Mesendoderm (in vitro differentiated cells): ENCODE measurements at regions not wholly inside any gene's neighbourhood (a gene's known extent, or its start where the extent isn't known, plus 50 kb on each side); places are given as distances from the start of the nearest gene placed in this dataset.

Source experiments
- DNase-seq: peaks from one replicate; pipeline ENCODE4 v3.0.0; 2013
- H2AK5ac ChIP-seq: 2 replicates; pipeline ENCODE4 v1.6.1; 2013; ENCODE audit warnings: low read length, inconsistent platforms
- H2BK120ac ChIP-seq: 2 replicates; pipeline ENCODE4 v1.6.1; 2013; ENCODE audit warnings: low read depth, mild to moderate bottlenecking, low read length, moderate library complexity, mixed read lengths
- H2BK15ac ChIP-seq: replicated peaks from 2 replicates; pipeline ENCODE4 v1.6.1; 2013; ENCODE audit warnings: low read depth, mild to moderate bottlenecking, moderate library complexity
- H2BK5ac ChIP-seq: 2 replicates; pipeline ENCODE4 v1.6.1; 2013; ENCODE audit warnings: low read length, inconsistent platforms
- H3K18ac ChIP-seq: 2 replicates; pipeline ENCODE4 v1.6.1; 2013; ENCODE audit warnings: mild to moderate bottlenecking, low read length, mixed read lengths
- H3K23ac ChIP-seq: one replicate; pipeline ENCODE4 v1.6.1; 2013; ENCODE audit warnings: low read length
- H3K27ac ChIP-seq: 2 replicates; pipeline ENCODE4 v1.5.1; 2013; ENCODE audit warnings: low read depth, mild to moderate bottlenecking, inconsistent platforms, low read length, moderate library complexity
- H3K27me3 ChIP-seq: 2 replicates; pipeline ENCODE4 v1.6.1; 2013; ENCODE audit warnings: low read length, control low read depth, mild to moderate bottlenecking, inconsistent platforms; ENCODE audit not compliant: insufficient read depth, poor library complexity
- H3K36me3 ChIP-seq: 2 replicates; pipeline ENCODE4 v1.6.1; 2013; ENCODE audit warnings: low read length, inconsistent platforms; ENCODE audit not compliant: control insufficient read depth, insufficient read depth
- H3K4ac ChIP-seq: one replicate; pipeline ENCODE4 v1.6.1; 2013; ENCODE audit warnings: low read depth, mild to moderate bottlenecking, low read length, moderate library complexity
- H3K4me1 ChIP-seq: 2 replicates; pipeline ENCODE4 v1.6.1; 2013; ENCODE audit warnings: low read depth, low read length, inconsistent platforms; ENCODE audit not compliant: control insufficient read depth
- H3K4me2 ChIP-seq: 2 replicates; pipeline ENCODE4 v1.6.1; 2013; ENCODE audit warnings: low read length
- H3K4me3 ChIP-seq: 2 replicates; pipeline ENCODE4 v1.5.1; 2013; ENCODE audit warnings: mild to moderate bottlenecking, low read length
- H3K56ac ChIP-seq: one replicate; pipeline ENCODE4 v1.6.1; 2013; ENCODE audit warnings: low read length
- H3K79me1 ChIP-seq: 2 replicates; pipeline ENCODE4 v1.6.1; 2013; ENCODE audit warnings: low read length, inconsistent platforms
- H3K79me2 ChIP-seq: 2 replicates; pipeline ENCODE4 v1.6.1; 2013; ENCODE audit warnings: mild to moderate bottlenecking, low read length; ENCODE audit not compliant: control insufficient read depth, insufficient read depth
- H3K9ac ChIP-seq: 2 replicates; pipeline ENCODE4 v1.6.1; 2013; ENCODE audit warnings: low read length, inconsistent platforms
- H4K5ac ChIP-seq: one replicate; pipeline ENCODE4 v1.6.1; 2013; ENCODE audit warnings: low read length
- H4K8ac ChIP-seq: one replicate; pipeline ENCODE4 v1.6.1; 2013; ENCODE audit warnings: low read depth, mild to moderate bottlenecking, control low read depth, low read length, moderate library complexity
- WGBS: extraction: QIAGEN DNeasy Blood & Tissue Kit; methylation state at CpG from one replicate; pipeline ENCODE4 v1.1.7; 2013; ENCODE audit warnings: low lambda C conversion rate, missing lambda C conversion rate; ENCODE audit not compliant: insufficient coverage; ENCODE audit errors: extremely low coverage; 5-methylcytosine and 5-hydroxymethylcytosine counted together

- Histone ChIP-seq H2BK120ac (no peak overlapping the region), H2AK5ac (no peak overlapping the region), H3K36me3 (no peaks in the 10 kb centered on the region), H3K4me1 (peaks cover 3% of the 10 kb centered on the region), H3K27me3 (no peaks in the 10 kb centered on the region), H3K4ac (no peak overlapping the region), H3K79me2 (no peaks in the 10 kb centered on the region), H3K79me1 (no peaks in the 10 kb centered on the region), H3K4me2 (no peak overlapping the region), H3K23ac (no peak overlapping the region), H2BK15ac (no peak overlapping the region), H4K8ac (no peak overlapping the region), H3K18ac (no peak overlapping the region), H3K4me3 (no peak overlapping the region), H2BK5ac (no peak overlapping the region), H3K9ac (no peak overlapping the region), H4K5ac (no peak overlapping the region), H3K27ac (no peak overlapping the region), H3K56ac (no peak overlapping the region)
- WGBS: no CpG with 5 or more reads among the region's 5 CpGs
- no peak for DNase-seq
Measured at GRCh38 chr1:4045397-4046010, 145.4 kb upstream of the C1orf174 start.

GRCh38 chr1:4046836-4047461 lies 146.9 kb upstream of the C1orf174 start:
- Histone ChIP-seq H3K4me2 (no peak overlapping the region), H3K79me2 (no peaks in the 10 kb centered on the region), H3K27ac (no peak overlapping the region), H3K36me3 (no peaks in the 10 kb centered on the region), H2BK5ac (no peak overlapping the region), H3K4me1 (peaks cover 3% of the 10 kb centered on the region), H2BK120ac (no peak overlapping the region), H3K4me3 (no peak overlapping the region), H3K56ac (no peak overlapping the region), H2BK15ac (no peak overlapping the region), H3K79me1 (no peaks in the 10 kb centered on the region), H3K9ac (no peak overlapping the region), H3K27me3 (no peaks in the 10 kb centered on the region), H3K23ac (no peak overlapping the region), H2AK5ac (no peak overlapping the region), H3K4ac (no peak overlapping the region), H4K5ac (no peak overlapping the region), H3K18ac (no peak overlapping the region), H4K8ac (no peak overlapping the region)
- WGBS: no CpG with 5 or more reads among the region's 5 CpGs
- DNase-seq: peak; percentile 41

GRCh38 chr1:4047666-4048065 lies 147.6 kb upstream of the C1orf174 start:
- peaks cover 3% of the 10 kb centered on the region for H3K4me1 ChIP-seq
- H2BK120ac ChIP-seq: no peak overlapping the region
- no peak overlapping the region for H4K5ac ChIP-seq
- H2BK15ac ChIP-seq: no peak overlapping the region
- no peak overlapping the region for H3K4me2 ChIP-seq
- no peak overlapping the region for H3K4me3 ChIP-seq
- no peak overlapping the region for H3K56ac ChIP-seq
- no peak for DNase-seq
- no peaks in the 10 kb centered on the region for H3K79me1 ChIP-seq
- H4K8ac ChIP-seq: no peak overlapping the region
- H3K79me2 ChIP-seq: no peaks in the 10 kb centered on the region
- no peak overlapping the region for H3K27ac ChIP-seq
- no peak overlapping the region for H3K18ac ChIP-seq
- no CpG with 5 or more reads among the region's 7 CpGs for WGBS
- H3K23ac ChIP-seq: no peak overlapping the region
- no peaks in the 10 kb centered on the region for H3K27me3 ChIP-seq
- H3K9ac ChIP-seq: no peak overlapping the region
- H3K36me3 ChIP-seq: no peaks in the 10 kb centered on the region
- H2AK5ac ChIP-seq: no peak overlapping the region
- H3K4ac ChIP-seq: no peak overlapping the region
- H2BK5ac ChIP-seq: no peak overlapping the region

- WGBS: no CpG with 5 or more reads among the region's 14 CpGs
- Histone ChIP-seq H2BK120ac (no peak overlapping the region), H3K9ac (no peak overlapping the region), H3K27ac (no peak overlapping the region), H3K23ac (no peak overlapping the region), H3K27me3 (no peaks in the 10 kb centered on the region), H3K79me2 (no peaks in the 10 kb centered on the region), H3K4ac (no peak overlapping the region), H2AK5ac (no peak overlapping the region), H3K4me3 (no peak overlapping the region), H3K56ac (no peak overlapping the region), H3K79me1 (no peaks in the 10 kb centered on the region), H3K36me3 (no peaks in the 10 kb centered on the region), H2BK15ac (no peak overlapping the region), H3K4me1 (peaks cover 3% of the 10 kb centered on the region), H4K5ac (no peak overlapping the region), H3K18ac (no peak overlapping the region), H4K8ac (no peak overlapping the region), H3K4me2 (no peak overlapping the region), H2BK5ac (no peak overlapping the region)
- DNase-seq: no peak
Measured at GRCh38 chr1:4048076-4048475, 148.0 kb upstream of the C1orf174 start.

- Histone ChIP-seq H4K8ac (no peak overlapping the region), H2BK15ac (no peak overlapping the region), H3K4me3 (no peak overlapping the region), H3K18ac (no peak overlapping the region), H3K9ac (no peak overlapping the region), H3K27ac (no peak overlapping the region), H2AK5ac (no peak overlapping the region), H3K56ac (no peak overlapping the region), H3K4me1 (peaks cover 3% of the 10 kb centered on the region), H3K27me3 (no peaks in the 10 kb centered on the region), H4K5ac (no peak overlapping the region), H3K79me2 (no peaks in the 10 kb centered on the region), H3K79me1 (no peaks in the 10 kb centered on the region), H3K23ac (no peak overlapping the region), H3K4ac (no peak overlapping the region), H2BK120ac (no peak overlapping the region), H3K36me3 (no peaks in the 10 kb centered on the region), H2BK5ac (no peak overlapping the region), H3K4me2 (no peak overlapping the region)
- no CpG with 5 or more reads among the region's 9 CpGs for WGBS
- no peak for DNase-seq
Measured at GRCh38 chr1:4048921-4049320, 148.8 kb upstream of the C1orf174 start.

GRCh38 chr1:4050998-4051397 lies 150.9 kb upstream of the C1orf174 start:
- no peak overlapping the region for H4K5ac ChIP-seq
- no peak overlapping the region for H3K18ac ChIP-seq
- peaks cover 3% of the 10 kb centered on the region for H3K4me1 ChIP-seq
- no peaks in the 10 kb centered on the region for H3K27me3 ChIP-seq
- H3K23ac ChIP-seq: no peak overlapping the region
- no peak overlapping the region for H2AK5ac ChIP-seq
- H3K79me2 ChIP-seq: no peaks in the 10 kb centered on the region
- no peak overlapping the region for H2BK120ac ChIP-seq
- no peak overlapping the region for H3K9ac ChIP-seq
- no peaks in the 10 kb centered on the region for H3K36me3 ChIP-seq
- no peak overlapping the region for H3K27ac ChIP-seq
- DNase-seq: no peak
- no peak overlapping the region for H4K8ac ChIP-seq
- no peaks in the 10 kb centered on the region for H3K79me1 ChIP-seq
- no peak overlapping the region for H3K4me3 ChIP-seq
- H3K4me2 ChIP-seq: no peak overlapping the region
- no peak overlapping the region for H3K56ac ChIP-seq
- WGBS: no CpG with 5 or more reads among the region's 12 CpGs
- H2BK15ac ChIP-seq: no peak overlapping the region
- no peak overlapping the region for H3K4ac ChIP-seq
- no peak overlapping the region for H2BK5ac ChIP-seq
